Uterus (tissue), 2 donors: ENCODE measurements at regions not wholly inside any gene's neighbourhood (a gene's known extent, or its start where the extent isn't known, plus 50 kb on each side); places are given as distances from the start of the nearest gene placed in this dataset.

Experiments
- CTCF ChIP-seq, 4 experiments: fragments of 200-600 bp in 2 of 4; fragments of 450-650 bp in 2 of 4; sonication (generic) in 2 of 4; IDR thresholded peaks; one replicate each; pipeline ENCODE4 v1.5.1; 2016 to 2019; ENCODE audit warnings: antibody characterized with exemption in 4 of 4, mild to moderate bottlenecking in 2 of 4, moderate library complexity in 1 of 4
- POLR2A ChIP-seq, 2 donors: fragments of 450-650 bp; IDR thresholded peaks; one replicate each; pipeline ENCODE4 v1.6.1; 2016; ENCODE audit warnings: antibody characterized with exemption in 2 of 2, mild to moderate bottlenecking in 1 of 2, moderate library complexity in 1 of 2

- TF ChIP-seq CTCF (IDR thresholded peaks at IDR 0.05): no peak
- no peak for TF ChIP-seq POLR2A (IDR thresholded peaks at IDR 0.05)
These were observed 599.3 kb downstream of the SPRY1 start for GRCh38 chr4:123995936-123996335.
